ENCODE measurements at regions not wholly inside any gene's neighbourhood (a gene's known extent, or its start where the extent isn't known, plus 50 kb on each side); places are given as distances from the start of the nearest gene placed in this dataset.
"Not testable (repeated sequence)": the region's sequence is repeated elsewhere in the genome, so short reads cannot be mapped to it uniquely, and the experiment has no call there.

- DNase-seq = no peak
Observed at GRCh38 chr12:89289720-89290119, 62.6 kb downstream of the DUSP6 start.

GRCh38 chr12:89288959-89289358 lies 63.3 kb downstream of the DUSP6 start:
- DNase-seq = no peak

- no peak for DNase-seq
Observed at GRCh38 chr12:89286501-89286900, 65.8 kb downstream of the DUSP6 start.

- no peak for DNase-seq
Observed at GRCh38 chr12:89281539-89281867, 70.8 kb downstream of the DUSP6 start.

- DNase-seq = no peak
Observed at GRCh38 chr12:89280833-89281538, 71.3 kb downstream of the DUSP6 start.

- DNase-seq = no peak
Observed at GRCh38 chr12:89279499-89279898, 72.8 kb downstream of the DUSP6 start.

GRCh38 chr12:89278862-89279261 lies 73.4 kb downstream of the DUSP6 start:
- DNase-seq = no peak

- DNase-seq = no peak
Observed at GRCh38 chr12:89278169-89278568, 74.1 kb downstream of the DUSP6 start.

GRCh38 chr12:89276860-89277259 lies 75.4 kb downstream of the DUSP6 start:
- DNase-seq = no peak

GRCh38 chr12:89273525-89273924 lies 78.8 kb downstream of the DUSP6 start:
- DNase-seq = no peak

GRCh38 chr12:89270548-89270947 lies 81.8 kb downstream of the DUSP6 start:
- no peak for DNase-seq

- no peak for DNase-seq
Observed at GRCh38 chr12:89269174-89269573, 83.1 kb downstream of the DUSP6 start.

GRCh38 chr12:89267404-89267803 lies 84.9 kb downstream of the DUSP6 start:
- DNase-seq = no peak

GRCh38 chr12:89266574-89267188 lies 85.6 kb downstream of the DUSP6 start:
- DNase-seq = not testable (repeated sequence)

- no peak for DNase-seq
Observed at GRCh38 chr12:89264837-89265236, 87.5 kb downstream of the DUSP6 start.

- DNase-seq = no peak
Observed at GRCh38 chr12:89263900-89264299, 88.4 kb downstream of the DUSP6 start.

- DNase-seq = no peak
Observed at GRCh38 chr12:89262855-89263552, 89.3 kb downstream of the DUSP6 start.

GRCh38 chr12:89261982-89262381 lies 90.3 kb downstream of the DUSP6 start:
- DNase-seq = no peak

GRCh38 chr12:89260841-89261637 lies 91.3 kb downstream of the DUSP6 start:
- DNase-seq = no peak

GRCh38 chr12:89259821-89260220 lies 92.5 kb downstream of the DUSP6 start:
- peak; percentile 27 for DNase-seq

GRCh38 chr12:89258240-89258969 lies 93.9 kb downstream of the DUSP6 start:
- no peak for DNase-seq

GRCh38 chr12:89257340-89257739 lies 95.0 kb downstream of the DUSP6 start:
- DNase-seq = no peak

- no peak for DNase-seq
Observed at GRCh38 chr12:89256060-89256459, 96.2 kb downstream of the DUSP6 start.

Data from HCEC 1CT (cell line).